OCI-LY3 (cell line): ENCODE measurements at regions not wholly inside any gene's neighbourhood (a gene's known extent, or its start where the extent isn't known, plus 50 kb on each side); places are given as distances from the start of the nearest gene placed in this dataset.

Experiments used
- H2AFZ ChIP-seq: fragments of 200-600, 300-600 bp; shearing (Covaris generic); 2 replicates; pipeline ENCODE4 v1.6.0; 2014; ENCODE audit warnings: antibody characterized with exemption, low read depth, low read length
- H3K27ac ChIP-seq: fragments of 200-600, 300-600 bp; sonication (generic); 2 replicates; pipeline ENCODE4 v1.5.1; 2014; ENCODE audit warnings: mild to moderate bottlenecking, low read length, moderate library complexity, mixed read lengths
- H3K27me3 ChIP-seq: fragments of 200-600, 300-600 bp; sonication (generic); 2 replicates; pipeline ENCODE4 v1.6.1; 2014; ENCODE audit warnings: low read depth, low read length, mixed read lengths
- H3K36me3 ChIP-seq: fragments of 200-600, 300-600 bp; sonication (generic); replicated peaks from 2 replicates; pipeline ENCODE3; 2014; ENCODE audit warnings: low read depth, low read length, mixed read lengths
- H3K4me1 ChIP-seq: fragments of 300-600, 200-600 bp; sonication (generic); 2 replicates; pipeline ENCODE4 v1.6.1; 2014; ENCODE audit warnings: low read length, mixed read lengths
- H3K4me2 ChIP-seq: fragments of 200-600, 300-600 bp; sonication (generic); 2 replicates; pipeline ENCODE4 v1.6.1; 2014; ENCODE audit warnings: low read length, mixed read lengths
- H3K4me3 ChIP-seq: fragments of 300-600, 200-600 bp; sonication (generic); 2 replicates; pipeline ENCODE4 v1.5.1; 2014; ENCODE audit warnings: antibody characterized with exemption, mild to moderate bottlenecking, low read length, moderate library complexity
- H3K79me2 ChIP-seq: fragments of 300-600, 200-600 bp; shearing (Covaris generic); 2 replicates; pipeline ENCODE4 v1.6.1; 2014; ENCODE audit warnings: mild to moderate bottlenecking, low read length, mixed read lengths
- H3K9ac ChIP-seq: fragments of 300-600, 200-600 bp; shearing (Covaris generic); 2 replicates; pipeline ENCODE4 v1.6.0; 2014; ENCODE audit warnings: mild to moderate bottlenecking, low read length, moderate library complexity
- H3K9me3 ChIP-seq: fragments of 200-600, 300-600 bp; shearing (Covaris generic); 2 replicates; pipeline ENCODE4 v1.6.1; 2014; ENCODE audit warnings: low read length, mixed read lengths; ENCODE audit not compliant: insufficient read depth
- H4K20me1 ChIP-seq: fragments of 200-600, 300-600 bp; sonication (generic); 2 replicates; pipeline ENCODE4 v1.6.1; 2016; ENCODE audit warnings: low read length, mixed read lengths; ENCODE audit not compliant: insufficient read depth
- EZH2phosphoT487 ChIP-seq: fragments of 200-600 bp; shearing (Covaris generic); IDR thresholded peaks from 2 replicates; pipeline ENCODE4 v1.6.1; 2018; ENCODE audit warnings: antibody characterized with exemption, mixed run types, low read depth
- TF ChIP-seq, protein P1 (sequence below): fragments of 200-600, 300-600 bp; sonication (generic); IDR thresholded peaks from 2 replicates; pipeline ENCODE4 v1.5.1; 2014; ENCODE audit warnings: antibody characterized with exemption, low read length, low read depth

DNA sequence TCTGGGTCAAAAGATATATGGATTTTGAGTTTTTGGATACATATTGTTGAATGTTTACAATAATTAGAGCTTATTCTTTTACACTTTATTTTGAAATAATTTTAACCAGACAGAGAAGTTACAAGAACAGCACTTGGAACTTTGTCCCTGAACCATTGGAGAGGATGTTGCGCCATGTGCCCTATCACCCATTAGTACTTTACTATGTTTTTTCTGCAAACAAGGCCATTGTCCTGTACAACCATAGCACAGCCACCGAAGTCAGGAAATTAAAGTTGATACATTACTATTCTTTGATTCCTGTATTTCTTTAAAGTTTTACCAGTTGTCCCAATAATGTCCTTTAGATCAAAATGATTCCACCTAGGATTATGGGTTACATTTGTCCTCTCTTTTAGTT, 188.8 kb downstream of the ACKR3 start:
- no peaks in the 10 kb centered on the region for H3K27me3 ChIP-seq
- no peak for TF ChIP-seq EZH2phosphoT487
- TF ChIP-seq, protein P1, sequence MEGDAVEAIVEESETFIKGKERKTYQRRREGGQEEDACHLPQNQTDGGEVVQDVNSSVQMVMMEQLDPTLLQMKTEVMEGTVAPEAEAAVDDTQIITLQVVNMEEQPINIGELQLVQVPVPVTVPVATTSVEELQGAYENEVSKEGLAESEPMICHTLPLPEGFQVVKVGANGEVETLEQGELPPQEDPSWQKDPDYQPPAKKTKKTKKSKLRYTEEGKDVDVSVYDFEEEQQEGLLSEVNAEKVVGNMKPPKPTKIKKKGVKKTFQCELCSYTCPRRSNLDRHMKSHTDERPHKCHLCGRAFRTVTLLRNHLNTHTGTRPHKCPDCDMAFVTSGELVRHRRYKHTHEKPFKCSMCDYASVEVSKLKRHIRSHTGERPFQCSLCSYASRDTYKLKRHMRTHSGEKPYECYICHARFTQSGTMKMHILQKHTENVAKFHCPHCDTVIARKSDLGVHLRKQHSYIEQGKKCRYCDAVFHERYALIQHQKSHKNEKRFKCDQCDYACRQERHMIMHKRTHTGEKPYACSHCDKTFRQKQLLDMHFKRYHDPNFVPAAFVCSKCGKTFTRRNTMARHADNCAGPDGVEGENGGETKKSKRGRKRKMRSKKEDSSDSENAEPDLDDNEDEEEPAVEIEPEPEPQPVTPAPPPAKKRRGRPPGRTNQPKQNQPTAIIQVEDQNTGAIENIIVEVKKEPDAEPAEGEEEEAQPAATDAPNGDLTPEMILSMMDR: no peak

DNA sequence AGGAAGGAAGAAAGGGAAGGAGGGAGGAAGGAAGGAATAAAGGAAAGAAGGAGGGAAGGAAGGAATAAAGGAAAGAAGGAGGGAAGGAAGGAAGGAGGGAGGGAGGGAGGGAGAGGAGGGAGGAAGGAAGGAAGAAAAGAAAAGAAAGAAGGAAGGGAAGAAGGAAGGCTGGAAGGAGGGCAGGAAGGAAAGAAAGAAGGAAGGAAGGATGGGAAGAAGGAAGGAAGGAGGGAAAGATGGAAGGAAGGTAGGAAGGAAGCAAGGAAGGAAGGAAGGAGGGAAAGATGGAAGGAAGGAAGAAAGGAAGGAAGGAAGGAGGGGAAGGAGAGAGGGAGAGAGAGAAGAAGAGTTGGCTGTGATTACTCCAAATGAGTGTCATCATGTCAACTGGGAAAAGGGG, 190.6 kb downstream of the ACKR3 start:
- Histone ChIP-seq H3K4me3 (no peak overlapping the region), H2AFZ (no peak overlapping the region), H3K27ac (no peak overlapping the region), H3K4me1 (no peaks in the 10 kb centered on the region), H3K4me2 (no peak overlapping the region), H3K27me3 (no peaks in the 10 kb centered on the region), H3K36me3 (no peaks in the 10 kb centered on the region), H4K20me1 (no peaks in the 10 kb centered on the region), H3K9me3 (no peaks in the 10 kb centered on the region), H3K79me2 (no peaks in the 10 kb centered on the region), H3K9ac (no peak overlapping the region)
- TF ChIP-seq, protein P1: no peak

More for the DNA sequence above, 188.8 kb downstream of the ACKR3 start:
- no peaks in the 10 kb centered on the region for H3K36me3 ChIP-seq
- H3K27ac ChIP-seq: no peak overlapping the region
- H3K9me3 ChIP-seq: no peaks in the 10 kb centered on the region
- no peaks in the 10 kb centered on the region for H3K4me1 ChIP-seq
- no peak overlapping the region for H3K9ac ChIP-seq
- no peak overlapping the region for H3K4me3 ChIP-seq
- no peak overlapping the region for H2AFZ ChIP-seq
- H4K20me1 ChIP-seq: no peaks in the 10 kb centered on the region
- H3K4me2 ChIP-seq: no peak overlapping the region
- no peaks in the 10 kb centered on the region for H3K79me2 ChIP-seq

DNA sequence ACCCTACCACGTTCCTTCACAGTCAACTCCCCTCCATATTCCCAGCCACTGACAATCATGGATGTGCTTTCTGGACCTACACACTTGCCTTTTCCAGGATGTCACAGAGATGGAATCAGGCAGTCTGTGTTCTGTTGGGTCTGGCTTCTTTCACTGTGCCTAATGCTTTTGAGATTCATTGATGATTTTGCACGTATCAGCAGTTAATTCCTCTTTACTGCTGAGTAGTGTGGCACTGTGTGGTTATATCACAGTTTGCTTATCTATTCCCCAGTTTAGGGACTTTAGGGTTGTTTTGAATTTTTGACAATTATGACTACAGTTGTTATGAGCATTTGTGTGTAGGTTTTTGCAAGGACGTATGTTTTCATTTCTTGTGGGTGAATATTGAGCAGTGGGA, 191.7 kb downstream of the ACKR3 start:
- no peaks in the 10 kb centered on the region for H3K4me1 ChIP-seq
- no peak overlapping the region for H3K9ac ChIP-seq
- H4K20me1 ChIP-seq: no peaks in the 10 kb centered on the region
- no peak overlapping the region for H3K4me3 ChIP-seq
- H3K79me2 ChIP-seq: no peaks in the 10 kb centered on the region
- TF ChIP-seq, protein P1: no peak
- no peak for TF ChIP-seq EZH2phosphoT487
- H2AFZ ChIP-seq: no peak overlapping the region
- no peak overlapping the region for H3K4me2 ChIP-seq
- no peaks in the 10 kb centered on the region for H3K36me3 ChIP-seq
- H3K27me3 ChIP-seq: no peaks in the 10 kb centered on the region
- H3K27ac ChIP-seq: no peak overlapping the region
- H3K9me3 ChIP-seq: no peaks in the 10 kb centered on the region

DNA sequence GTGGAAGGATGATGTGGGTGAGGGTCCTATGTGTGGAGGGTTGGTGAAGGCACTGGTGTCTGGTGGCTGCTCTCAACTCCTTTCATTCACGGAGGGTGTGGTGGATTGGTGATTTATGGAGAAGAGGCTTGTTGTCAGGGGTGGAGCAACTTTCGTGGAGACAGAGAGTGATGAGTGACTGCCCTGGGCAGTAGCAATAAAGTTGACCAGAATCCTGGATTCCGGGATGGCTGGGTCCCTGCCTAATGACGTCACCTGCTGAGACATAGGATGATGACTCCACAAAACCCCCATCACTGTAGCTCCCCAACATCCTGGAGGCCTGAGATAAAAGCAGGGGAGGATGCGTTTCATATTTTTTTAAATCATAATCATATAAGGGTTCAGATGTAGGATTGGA, 193.0 kb downstream of the ACKR3 start:
- TF ChIP-seq, protein P1: no peak
- no peak for TF ChIP-seq EZH2phosphoT487
- Histone ChIP-seq H3K4me2 (no peak overlapping the region), H3K9me3 (no peaks in the 10 kb centered on the region), H3K27me3 (no peaks in the 10 kb centered on the region), H3K36me3 (no peaks in the 10 kb centered on the region), H4K20me1 (no peaks in the 10 kb centered on the region), H3K4me1 (no peaks in the 10 kb centered on the region), H3K79me2 (no peaks in the 10 kb centered on the region), H3K27ac (no peak overlapping the region), H2AFZ (no peak overlapping the region), H3K4me3 (no peak overlapping the region), H3K9ac (no peak overlapping the region)
